HCT116 (cell line): ENCODE measurements at regions not wholly inside any gene's neighbourhood (a gene's known extent, or its start where the extent isn't known, plus 50 kb on each side); places are given as distances from the start of the nearest gene placed in this dataset.

Experiments used
- ATAC-seq: fragments of 200-7000 bp; cut with Tn5 transposase; 2 replicates; pipeline ENCODE4 v1.9.1; 2020; ENCODE audit warnings: mild to moderate bottlenecking, moderate library complexity
- BruUV-seq: library from RNA; stranded (reverse); fragments of 400-500 nt; replicated peaks from 2 replicates; lab custom pipeline; 2021; lab: Mats Ljungman, UMichigan
- CTCF ChIA-PET: fragments of 300-600 bp; sonication (Branson Sonifier 250); formaldehyde crosslinking; loops from one replicate; lab custom pipeline; 2021; ENCODE audit warnings: antibody characterized with exemption; lab: Charles Lee
- POLR2A ChIA-PET: fragments of 300-600, 350-600 bp; sonication (Branson Sonifier 250); formaldehyde crosslinking; loops from one replicate; lab custom pipeline; 2021; ENCODE audit warnings: antibody characterized with exemption; lab: Charles Lee
- RAD21 ChIA-PET, 2 experiments: fragments of 300-600 bp; sonication (Branson Sonifier 250); formaldehyde crosslinking; loops; one replicate each; lab custom pipeline; 2023; ENCODE audit warnings: low total read pairs in 2 of 2; ENCODE audit not compliant: uncharacterized antibody in 2 of 2, unreplicated experiment in 2 of 2, low non-redundant PET in 1 of 2; lab: Charles Lee
- DNase-seq: peaks from one replicate; pipeline ENCODE4 v3.0.0-alpha.2; 2010; ENCODE audit warnings: low read depth, low spot score
- H2AFZ ChIP-seq: fragments of 200-600 bp; shearing (Covaris generic), sonication (generic); 2 replicates; pipeline ENCODE4 v1.6.1; 2017; ENCODE audit warnings: low read depth, mixed run types, mixed read lengths, antibody characterized with exemption, low read length; ENCODE audit not compliant: poor library complexity, severe bottlenecking
- H3K27ac ChIP-seq: 2 replicates; pipeline ENCODE4 v1.5.1; 2012; ENCODE audit warnings: low read depth, low read length
- H3K27me3 ChIP-seq: fragments of 200-600 bp; sonication (generic); 2 replicates; pipeline ENCODE4 v1.6.1; 2016; ENCODE audit warnings: mixed run types, low read length, mixed read lengths; ENCODE audit not compliant: insufficient read depth
- H3K36me3 ChIP-seq, 2 experiments: fragments of 200-500 bp in 1 of 2; fragments of 200-600 bp in 1 of 2; sonication (Bioruptor generic) in 1 of 2; sonication (generic) in 1 of 2; 2 replicates each; pipeline versions ENCODE4 v1.5.1 to v1.6.1; 2014 to 2016; ENCODE audit warnings: low read length in 2 of 2, inconsistent platforms in 1 of 2, mixed read lengths in 1 of 2, mixed run types in 1 of 2; ENCODE audit not compliant: insufficient read depth in 2 of 2, control insufficient read depth in 1 of 2
- H3K4me1 ChIP-seq, 2 experiments: fragments of 200-600 bp in 1 of 2; sonication (generic) in 1 of 2; 2 replicates each; pipeline versions ENCODE4 v1.5.1 to v1.6.1; 2012 to 2017; ENCODE audit warnings: low read length in 2 of 2, inconsistent platforms in 1 of 2, mild to moderate bottlenecking in 1 of 2, mixed read lengths in 1 of 2, mixed run types in 1 of 2, moderate library complexity in 1 of 2; ENCODE audit not compliant: insufficient read depth in 2 of 2, control insufficient read depth in 1 of 2
- H3K4me2 ChIP-seq: fragments of 200-600 bp; sonication (generic); 2 replicates; pipeline ENCODE4 v1.6.1; 2017; ENCODE audit warnings: mixed run types, low read length, mixed read lengths
- H3K4me3 ChIP-seq, 2 experiments: fragments of 200-600 bp in 1 of 2; sonication (generic) in 1 of 2; replicated peaks in 1 of 2; 2 replicates each; pipeline ENCODE4 v1.5.1; 2011 to 2016; ENCODE audit warnings: low read length in 2 of 2, control low read depth in 1 of 2, low read depth in 1 of 2, mild to moderate bottlenecking in 1 of 2, mixed read lengths in 1 of 2, mixed run types in 1 of 2
- H3K79me2 ChIP-seq: fragments of 200-600 bp; sonication (generic); 2 replicates; pipeline ENCODE4 v1.6.1; 2017; ENCODE audit warnings: mild to moderate bottlenecking, mixed run types, low read length, moderate library complexity, mixed read lengths; ENCODE audit not compliant: insufficient read depth
- H3K9ac ChIP-seq: fragments of 200-600 bp; sonication (generic); 2 replicates; pipeline ENCODE4 v1.6.1; 2016; ENCODE audit warnings: low read length, mixed read lengths
- H3K9me2 ChIP-seq: fragments of 200-600 bp; sonication (generic), shearing (Covaris generic); 2 replicates; pipeline ENCODE4 v1.6.1; 2017; ENCODE audit warnings: mixed run types, mild to moderate bottlenecking, moderate library complexity; ENCODE audit not compliant: insufficient read depth
- H3K9me3 ChIP-seq, 2 experiments: fragments of 200-500 bp in 1 of 2; fragments of 200-600 bp in 1 of 2; sonication (Bioruptor generic) in 1 of 2; sonication (generic) in 1 of 2; 2 replicates each; pipeline ENCODE4 v1.6.1; 2014 to 2017; ENCODE audit warnings: low read length in 2 of 2, mixed read lengths in 2 of 2, inconsistent platforms in 1 of 2, low read depth in 1 of 2, mild to moderate bottlenecking in 1 of 2, mixed run types in 1 of 2, moderate library complexity in 1 of 2; ENCODE audit not compliant: control insufficient read depth in 1 of 2, insufficient read depth in 1 of 2
- H4K20me1 ChIP-seq: fragments of 200-600 bp; sonication (generic), shearing (Covaris generic); 2 replicates; pipeline ENCODE4 v1.6.1; 2017; ENCODE audit warnings: mixed run types, mild to moderate bottlenecking, moderate library complexity; ENCODE audit not compliant: insufficient read depth
- CEBPB ChIP-seq: IDR thresholded peaks from 2 replicates; pipeline ENCODE4 v1.6.1; 2012; ENCODE audit warnings: low read depth
- EGR1 ChIP-seq: IDR thresholded peaks from 2 replicates; pipeline ENCODE4 v1.6.1; 2012; ENCODE audit warnings: low read depth
- ELF1 ChIP-seq: IDR thresholded peaks from 2 replicates; pipeline ENCODE4 v1.6.1; 2012; ENCODE audit warnings: low read depth, borderline replicate concordance
- EZH2phosphoT487 ChIP-seq: fragments of 200-600 bp; IDR thresholded peaks from 2 replicates; pipeline ENCODE4 v1.6.1; 2018; ENCODE audit warnings: antibody characterized with exemption, borderline replicate concordance
- FOSL1 ChIP-seq: IDR thresholded peaks from 2 replicates; pipeline ENCODE4 v1.6.1; 2012; ENCODE audit warnings: low read depth
- POLR2AphosphoS5 ChIP-seq: IDR thresholded peaks from 2 replicates; pipeline ENCODE4 v1.6.1; 2011; ENCODE audit warnings: mild to moderate bottlenecking, low read depth, low read length, moderate library complexity
- REST ChIP-seq: IDR thresholded peaks from 2 replicates; pipeline ENCODE4 v1.6.1; 2012; ENCODE audit warnings: low read depth
- SP1 ChIP-seq: IDR thresholded peaks from 2 replicates; pipeline ENCODE4 v1.6.1; 2012; ENCODE audit warnings: low read depth
- TCF7L2 ChIP-seq: IDR thresholded peaks from 2 replicates; pipeline ENCODE4 v1.7.0; 2011; ENCODE audit warnings: borderline replicate concordance, inconsistent platforms; ENCODE audit not compliant: insufficient read depth, insufficient read length; ENCODE audit errors: extremely low read depth
- ZNF274 ChIP-seq: fragments of 200-500 bp; sonication (Bioruptor generic); IDR thresholded peaks from 2 replicates; pipeline ENCODE4 v1.6.1; 2014; ENCODE audit warnings: mild to moderate bottlenecking, low read depth, low read length, inconsistent platforms
- intact Hi-C: fragments of 100-400 bp; cut with micrococcal nuclease; formaldehyde crosslinking; loops from 2 replicates; pipeline ENCODE4 v1.10.0; 2022
- TF ChIP-seq, protein P1 (sequence below): IDR thresholded peaks from 2 replicates; pipeline ENCODE4 v1.6.1; 2011; ENCODE audit warnings: mild to moderate bottlenecking, low read length, moderate library complexity; ENCODE audit not compliant: insufficient replicate concordance; ENCODE audit errors: extremely low read depth

DNA sequence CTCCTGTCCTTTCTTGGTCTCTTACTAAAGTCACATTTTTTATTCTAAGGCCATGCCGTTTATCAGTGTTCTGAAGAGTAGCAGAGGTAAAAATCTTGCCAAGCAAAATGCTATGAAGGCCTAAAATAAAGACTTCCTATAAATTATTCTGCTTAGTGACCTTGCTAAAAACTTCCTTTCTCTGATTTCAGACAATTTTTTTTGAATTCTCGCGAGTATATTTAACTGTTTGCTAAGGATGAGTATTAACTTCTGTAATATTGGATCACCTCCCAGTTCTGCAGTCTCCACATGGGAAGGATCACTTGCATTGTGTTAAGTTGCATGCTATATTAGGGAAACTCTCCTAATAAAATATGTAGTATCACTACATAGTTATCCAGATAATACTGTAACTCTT, 123.4 kb upstream of the SNX7 start:
- Histone ChIP-seq H2AFZ (no peak overlapping the region), H3K9me2 (no peaks in the 10 kb centered on the region), H3K4me2 (no peak overlapping the region), H3K9me3 (no peaks in the 10 kb centered on the region), H3K27me3 (no peaks in the 10 kb centered on the region)
- POLR2A ChIA-PET, result no interaction called here
- no peak for TF ChIP-seq EZH2phosphoT487
- no peak for TF ChIP-seq CEBPB
- TF ChIP-seq POLR2AphosphoS5, result no peak
- TF ChIP-seq EGR1, result no peak
- TF ChIP-seq FOSL1, result no peak
- no peak for TF ChIP-seq TCF7L2
- no peak for TF ChIP-seq ZNF274
- TF ChIP-seq REST, result no peak
- TF ChIP-seq ELF1, result no peak
- no peak for TF ChIP-seq SP1
- TF ChIP-seq, protein P1, sequence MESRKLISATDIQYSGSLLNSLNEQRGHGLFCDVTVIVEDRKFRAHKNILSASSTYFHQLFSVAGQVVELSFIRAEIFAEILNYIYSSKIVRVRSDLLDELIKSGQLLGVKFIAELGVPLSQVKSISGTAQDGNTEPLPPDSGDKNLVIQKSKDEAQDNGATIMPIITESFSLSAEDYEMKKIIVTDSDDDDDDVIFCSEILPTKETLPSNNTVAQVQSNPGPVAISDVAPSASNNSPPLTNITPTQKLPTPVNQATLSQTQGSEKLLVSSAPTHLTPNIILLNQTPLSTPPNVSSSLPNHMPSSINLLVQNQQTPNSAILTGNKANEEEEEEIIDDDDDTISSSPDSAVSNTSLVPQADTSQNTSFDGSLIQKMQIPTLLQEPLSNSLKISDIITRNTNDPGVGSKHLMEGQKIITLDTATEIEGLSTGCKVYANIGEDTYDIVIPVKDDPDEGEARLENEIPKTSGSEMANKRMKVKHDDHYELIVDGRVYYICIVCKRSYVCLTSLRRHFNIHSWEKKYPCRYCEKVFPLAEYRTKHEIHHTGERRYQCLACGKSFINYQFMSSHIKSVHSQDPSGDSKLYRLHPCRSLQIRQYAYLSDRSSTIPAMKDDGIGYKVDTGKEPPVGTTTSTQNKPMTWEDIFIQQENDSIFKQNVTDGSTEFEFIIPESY, result no peak
- TF ChIP-seq, all 23 proteins: peak for 0
- Histone ChIP-seq H3K79me2 (no peaks in the 10 kb centered on the region), H4K20me1 (no peaks in the 10 kb centered on the region), H3K4me1 (no peaks in the 10 kb centered on the region), H3K36me3 (no peaks in the 10 kb centered on the region), H3K27ac (no peak overlapping the region), H3K4me3 (no peak overlapping the region), H3K9ac (no peak overlapping the region)
- intact Hi-C loops, result no loop called here
- ChIA-PET CTCF (no interaction called here), RAD21 (no interaction called here)
- BruUV-seq, result no TSS peak
- no peak for ATAC-seq
- DNase-seq, result no peak
